ENCODE measurements at regions not wholly inside any gene's neighbourhood (a gene's known extent, or its start where the extent isn't known, plus 50 kb on each side); places are given as distances from the start of the nearest gene placed in this dataset.

GRCh38 chr1:10888791-10889649, 92.6 kb upstream of the CASZ1 start:
- TF ChIP-seq CTCF (IDR thresholded peaks at IDR 0.05) = no peak
- H3K9me3 Mint-ChIP-seq = no peaks in the 10 kb centered on the region
- ChIA-PET POLR2A (no interaction called here), CTCF (no interaction called here)
- no peak overlapping the region for H3K27ac Mint-ChIP-seq
- DNase-seq (no peak), ATAC-seq (no peak)
- no peaks in the 10 kb centered on the region for H3K36me3 Mint-ChIP-seq (ENCODE audit: low read depth)
- no peak overlapping the region for H3K4me3 Mint-ChIP-seq
- intact Hi-C loops (cut with micrococcal nuclease) = no loop called here
- H3K4me1 Mint-ChIP-seq (ENCODE audit: low read depth) = peaks cover 2% of the 10 kb centered on the region
- H3K27me3 Mint-ChIP-seq = peaks cover 41% of the 10 kb centered on the region

GRCh38 chr1:10889650-10890353, 93.4 kb upstream of the CASZ1 start:
- ATAC-seq (no peak), DNase-seq (no peak)
- Mint-ChIP-seq H3K27me3 (peaks cover 41% of the 10 kb centered on the region), H3K36me3 (ENCODE audit: low read depth) (no peaks in the 10 kb centered on the region), H3K4me3 (no peak overlapping the region), H3K27ac (no peak overlapping the region), H3K4me1 (ENCODE audit: low read depth) (peaks cover 2% of the 10 kb centered on the region), H3K9me3 (no peaks in the 10 kb centered on the region)
- CTCF ChIA-PET = interaction anchor here (1.2 kb wide), 1 partner anchor 382 kb away, joined by 4 read pairs; no protein-coding TSS in a partner anchor
- POLR2A ChIA-PET = interaction anchor here (0.8 kb wide), 1 partner anchor 9 kb away, joined by 3 read pairs; no protein-coding TSS in a partner anchor
- intact Hi-C loops (cut with micrococcal nuclease) = no loop called here
- TF ChIP-seq CTCF (IDR thresholded peaks at IDR 0.05) = no peak

GRCh38 chr1:10890491-10891071, 94.1 kb upstream of the CASZ1 start:
- ATAC-seq = no peak

GRCh38 chr1:10891091-10891490, 94.6 kb upstream of the CASZ1 start:
- H3K36me3 Mint-ChIP-seq (ENCODE audit: low read depth) = no peaks in the 10 kb centered on the region
- H3K27ac Mint-ChIP-seq = no peak overlapping the region
- no peak for TF ChIP-seq CTCF (IDR thresholded peaks at IDR 0.05)
- peaks cover 35% of the 10 kb centered on the region for H3K27me3 Mint-ChIP-seq
- no peak for DNase-seq
- POLR2A ChIA-PET = no interaction called here
- H3K4me1 Mint-ChIP-seq (ENCODE audit: low read depth) = peaks cover 2% of the 10 kb centered on the region
- no peaks in the 10 kb centered on the region for H3K9me3 Mint-ChIP-seq
- no peak overlapping the region for H3K4me3 Mint-ChIP-seq
- ATAC-seq = no peak
- intact Hi-C loops (cut with micrococcal nuclease) = no loop called here
- CTCF ChIA-PET = no interaction called here

More at GRCh38 chr1:10890491-10891071, 94.1 kb upstream of the CASZ1 start:
- POLR2A ChIA-PET = interaction anchor here (0.8 kb wide), 1 partner anchor 10 kb away, joined by 3 read pairs; no protein-coding TSS in a partner anchor
- intact Hi-C loops (cut with micrococcal nuclease) = no loop called here
- no peaks in the 10 kb centered on the region for H3K36me3 Mint-ChIP-seq (ENCODE audit: low read depth)
- no peak for DNase-seq
- H3K9me3 Mint-ChIP-seq = no peaks in the 10 kb centered on the region
- TF ChIP-seq CTCF (IDR thresholded peaks at IDR 0.05) = no peak
- H3K4me1 Mint-ChIP-seq (ENCODE audit: low read depth) = peaks cover 2% of the 10 kb centered on the region
- H3K27me3 Mint-ChIP-seq = peaks cover 38% of the 10 kb centered on the region
- no peak overlapping the region for H3K27ac Mint-ChIP-seq
- no peak overlapping the region for H3K4me3 Mint-ChIP-seq
- CTCF ChIA-PET = interaction anchor here (1.2 kb wide), 1 partner anchor 383 kb away, joined by 4 read pairs; no protein-coding TSS in a partner anchor
